ENCODE measurements at regions not wholly inside any gene's neighbourhood (a gene's known extent, or its start where the extent isn't known, plus 50 kb on each side); places are given as distances from the start of the nearest gene placed in this dataset.

DNA sequence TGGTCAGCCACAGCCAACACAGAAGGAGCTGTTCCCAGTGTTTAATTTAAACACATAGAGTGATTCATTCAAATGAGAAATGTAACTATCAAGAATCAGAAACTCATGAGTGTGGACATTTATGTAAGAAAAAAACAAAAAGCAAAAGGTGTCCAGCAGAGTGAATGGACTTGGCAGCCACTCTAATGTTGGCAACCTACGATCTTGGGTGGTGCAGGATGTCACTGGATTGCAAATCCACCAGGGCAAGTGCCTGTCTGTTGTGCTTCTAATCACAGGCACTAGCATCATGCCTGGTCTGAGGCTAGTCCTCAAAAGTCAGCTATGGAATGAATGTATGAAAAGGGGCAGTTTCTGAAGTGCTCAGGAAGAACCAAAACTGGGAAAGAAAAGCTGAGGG, 277.7 kb upstream of the CLNK start:
- TF ChIP-seq EP300 (IDR thresholded peaks at IDR 0.05) (no peak), POLR2A (IDR thresholded peaks at IDR 0.05; ENCODE audit: low read depth) (no peak), POLR2AphosphoS5 (IDR thresholded peaks at IDR 0.05) (no peak)
- TF ChIP-seq, protein P1, sequence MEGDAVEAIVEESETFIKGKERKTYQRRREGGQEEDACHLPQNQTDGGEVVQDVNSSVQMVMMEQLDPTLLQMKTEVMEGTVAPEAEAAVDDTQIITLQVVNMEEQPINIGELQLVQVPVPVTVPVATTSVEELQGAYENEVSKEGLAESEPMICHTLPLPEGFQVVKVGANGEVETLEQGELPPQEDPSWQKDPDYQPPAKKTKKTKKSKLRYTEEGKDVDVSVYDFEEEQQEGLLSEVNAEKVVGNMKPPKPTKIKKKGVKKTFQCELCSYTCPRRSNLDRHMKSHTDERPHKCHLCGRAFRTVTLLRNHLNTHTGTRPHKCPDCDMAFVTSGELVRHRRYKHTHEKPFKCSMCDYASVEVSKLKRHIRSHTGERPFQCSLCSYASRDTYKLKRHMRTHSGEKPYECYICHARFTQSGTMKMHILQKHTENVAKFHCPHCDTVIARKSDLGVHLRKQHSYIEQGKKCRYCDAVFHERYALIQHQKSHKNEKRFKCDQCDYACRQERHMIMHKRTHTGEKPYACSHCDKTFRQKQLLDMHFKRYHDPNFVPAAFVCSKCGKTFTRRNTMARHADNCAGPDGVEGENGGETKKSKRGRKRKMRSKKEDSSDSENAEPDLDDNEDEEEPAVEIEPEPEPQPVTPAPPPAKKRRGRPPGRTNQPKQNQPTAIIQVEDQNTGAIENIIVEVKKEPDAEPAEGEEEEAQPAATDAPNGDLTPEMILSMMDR (IDR thresholded peaks at IDR 0.05): no peak
- WGBS: 44% methylated on average over 1 of the region's 1 CpG
- intact Hi-C loops (cut with DNase I): no loop called here
- no peaks in the 10 kb centered on the region for H3K9me3 ChIP-seq
- no peak overlapping the region for H3K4me3 ChIP-seq
- no peaks in the 10 kb centered on the region for H3K27me3 ChIP-seq
- no peak overlapping the region for H3K27ac ChIP-seq (replicated peaks in 1 of 4)
- DNase-seq (ENCODE audit: extremely low spot score): peak; percentile 55
- H3K4me1 ChIP-seq: peaks cover 0 to 9% (median 2%) of the 10 kb centered on the region in 4 donors
- H3K36me3 ChIP-seq: no peaks in the 10 kb centered on the region

DNA sequence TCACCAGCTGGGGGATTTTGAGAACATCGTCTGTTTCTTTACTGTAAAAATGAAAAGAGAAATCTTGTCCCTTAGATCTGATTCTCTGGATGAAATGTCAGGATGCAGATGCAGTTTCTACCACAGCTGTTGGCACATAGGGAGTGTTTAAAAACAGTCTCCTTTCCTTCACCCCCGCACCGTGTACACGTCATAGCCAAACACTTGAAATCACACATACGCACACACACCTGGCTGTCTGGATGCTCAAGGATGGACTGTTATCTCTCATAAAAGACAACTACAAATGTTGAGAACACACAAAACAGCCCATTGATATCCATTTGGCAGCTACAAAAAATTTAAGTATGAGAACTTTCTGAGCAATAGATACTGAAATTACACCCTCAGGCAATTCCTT, 275.8 kb upstream of the CLNK start:
- no peaks in the 10 kb centered on the region for H3K9me3 ChIP-seq
- peak; percentile 77 for DNase-seq (ENCODE audit: extremely low spot score)
- peaks cover 0 to 9% (median 2%) of the 10 kb centered on the region in 4 donors for H3K4me1 ChIP-seq
- no peaks in the 10 kb centered on the region for H3K27me3 ChIP-seq
- intact Hi-C loops (cut with DNase I): no loop called here
- H3K27ac ChIP-seq (replicated peaks in 1 of 4): no peak overlapping the region
- H3K4me3 ChIP-seq: no peak overlapping the region
- TF ChIP-seq POLR2A (IDR thresholded peaks at IDR 0.05; ENCODE audit: low read depth) (no peak), POLR2AphosphoS5 (IDR thresholded peaks at IDR 0.05) (no peak), EP300 (IDR thresholded peaks at IDR 0.05) (no peak)
- TF ChIP-seq, protein P1 (IDR thresholded peaks at IDR 0.05): no peak
- 53% methylated on average over 5 of the region's 5 CpGs for WGBS
- no peaks in the 10 kb centered on the region for H3K36me3 ChIP-seq

DNA sequence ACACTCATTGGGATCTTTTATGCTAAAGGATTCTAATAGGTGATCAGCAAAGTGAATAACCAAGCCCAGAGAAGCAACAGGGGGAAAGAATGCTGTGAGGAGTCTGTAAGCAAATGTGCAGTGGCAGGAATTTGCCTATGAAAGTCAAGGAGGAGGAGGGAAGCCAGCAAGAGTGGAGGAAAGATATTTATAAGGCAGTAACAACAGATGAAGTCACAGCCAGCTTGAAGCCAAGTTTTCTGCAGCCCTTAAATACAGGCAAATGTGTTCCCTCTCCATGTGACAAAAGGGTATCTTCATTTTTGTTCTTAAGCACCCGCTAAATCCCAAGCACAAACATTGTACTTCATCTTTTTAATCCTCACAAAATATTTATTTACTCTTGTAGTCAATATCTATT, 275.0 kb upstream of the CLNK start:
- 41% methylated on average over 1 of the region's 1 CpG for WGBS

DNA sequence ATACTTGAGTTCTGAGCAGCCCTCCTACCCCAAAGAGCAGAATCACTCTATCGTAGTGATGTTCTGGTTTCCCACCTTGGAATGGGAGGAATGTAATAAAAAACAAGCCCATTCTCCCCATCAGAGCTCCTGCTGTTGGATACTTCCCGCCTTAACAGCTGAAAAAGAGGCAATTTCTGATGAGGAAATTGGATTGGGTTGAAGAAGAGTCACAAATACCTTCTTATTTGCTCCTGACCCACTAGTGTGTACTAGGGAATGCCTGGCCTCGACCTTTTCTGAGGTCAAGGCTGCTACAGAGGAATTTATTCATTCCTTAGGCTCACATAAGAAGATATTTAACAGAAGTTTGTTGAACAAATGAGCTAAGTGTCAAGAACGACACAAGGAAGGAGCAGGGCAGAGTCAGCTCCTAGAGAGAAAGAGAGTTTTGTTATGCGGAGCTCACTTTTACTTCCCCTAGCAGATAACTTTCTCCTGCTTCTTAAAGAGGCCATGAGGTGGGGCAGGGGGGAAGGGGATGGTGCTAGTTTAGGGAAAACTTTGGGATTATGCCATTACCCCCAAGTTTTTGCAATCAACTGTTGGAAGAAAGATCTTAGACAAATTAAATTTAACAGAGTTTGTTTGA, 273.8 kb upstream of the CLNK start:
- H3K27me3 ChIP-seq: no peaks in the 10 kb centered on the region
- DNase-seq (ENCODE audit: extremely low spot score): peak; percentile 31
- 77% methylated on average over 5 of the region's 5 CpGs for WGBS
- H3K27ac ChIP-seq (replicated peaks in 1 of 4): no peak overlapping the region
- no peaks in the 10 kb centered on the region for H3K9me3 ChIP-seq
- H3K4me1 ChIP-seq: peaks cover 0 to 9% (median 2%) of the 10 kb centered on the region in 4 donors
- H3K4me3 ChIP-seq: no peak overlapping the region
- intact Hi-C loops (cut with DNase I): no loop called here
- TF ChIP-seq EP300 (IDR thresholded peaks at IDR 0.05) (no peak), POLR2A (IDR thresholded peaks at IDR 0.05; ENCODE audit: low read depth) (no peak), POLR2AphosphoS5 (IDR thresholded peaks at IDR 0.05) (no peak)
- TF ChIP-seq, protein P1 (IDR thresholded peaks at IDR 0.05): no peak
- no peaks in the 10 kb centered on the region for H3K36me3 ChIP-seq

More for the DNA sequence above, 275.0 kb upstream of the CLNK start:
- no peak overlapping the region for H3K4me3 ChIP-seq
- no peaks in the 10 kb centered on the region for H3K27me3 ChIP-seq
- no peaks in the 10 kb centered on the region for H3K36me3 ChIP-seq
- intact Hi-C loops (cut with DNase I): no loop called here
- no peaks in the 10 kb centered on the region for H3K9me3 ChIP-seq
- peak; percentile 14 for DNase-seq (ENCODE audit: extremely low spot score)
- TF ChIP-seq, protein P1 (IDR thresholded peaks at IDR 0.05): no peak
- TF ChIP-seq POLR2AphosphoS5 (IDR thresholded peaks at IDR 0.05): no peak
- no peak for TF ChIP-seq EP300 (IDR thresholded peaks at IDR 0.05)
- TF ChIP-seq POLR2A (IDR thresholded peaks at IDR 0.05; ENCODE audit: low read depth): no peak
- peaks cover 0 to 9% (median 2%) of the 10 kb centered on the region in 4 donors for H3K4me1 ChIP-seq
- no peak overlapping the region for H3K27ac ChIP-seq (replicated peaks in 1 of 4)

DNA sequence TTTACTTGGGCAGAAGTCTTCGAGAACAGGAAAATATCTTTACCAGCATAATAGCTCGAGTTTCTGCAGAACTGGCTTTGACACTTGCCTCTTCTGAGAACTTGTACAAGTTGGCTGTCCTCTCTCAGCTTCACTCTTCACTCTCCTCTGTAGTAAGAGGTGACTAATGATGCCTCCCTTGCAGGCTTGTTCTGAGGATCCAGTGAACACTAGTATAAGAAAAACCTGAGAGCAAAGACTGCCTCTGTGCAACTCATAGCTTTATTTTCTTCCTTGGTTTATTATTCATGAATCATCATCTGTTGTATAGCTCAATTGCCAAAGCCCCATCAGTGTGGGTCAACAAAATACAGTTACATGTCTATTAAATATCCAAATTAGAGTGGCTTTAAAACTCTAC, 266.7 kb upstream of the CLNK start:
- H3K27me3 ChIP-seq: no peaks in the 10 kb centered on the region
- no peaks in the 10 kb centered on the region for H3K9me3 ChIP-seq
- DNase-seq (ENCODE audit: extremely low spot score): peak; percentile 60
- TF ChIP-seq POLR2AphosphoS5 (IDR thresholded peaks at IDR 0.05): no peak
- no peak for TF ChIP-seq POLR2A (IDR thresholded peaks at IDR 0.05; ENCODE audit: low read depth)
- TF ChIP-seq EP300 (IDR thresholded peaks at IDR 0.05): no peak
- TF ChIP-seq, protein P1 (IDR thresholded peaks at IDR 0.05): no peak
- H3K4me1 ChIP-seq: no peaks in the 10 kb centered on the region
- 83% methylated on average over 2 of the region's 2 CpGs for WGBS
- no peak overlapping the region for H3K27ac ChIP-seq (replicated peaks in 1 of 4)
- no peaks in the 10 kb centered on the region for H3K36me3 ChIP-seq
- intact Hi-C loops (cut with DNase I): no loop called here
- H3K4me3 ChIP-seq: no peak overlapping the region
